ENCODE measurements at regions not wholly inside any gene's neighbourhood (a gene's known extent, or its start where the extent isn't known, plus 50 kb on each side); places are given as distances from the start of the nearest gene placed in this dataset.
"Not testable (repeated sequence)": the region's sequence is repeated elsewhere in the genome, so short reads cannot be mapped to it uniquely, and the experiment has no call there.

- no peak for DNase-seq
Measured at GRCh38 chr7:36040679-36041078, 112.4 kb upstream of the EEPD1 start.

- DNase-seq = no peak
Measured at GRCh38 chr7:36044101-36044892, 108.8 kb upstream of the EEPD1 start.

- no peak for DNase-seq
Measured at GRCh38 chr7:36045326-36045725, 107.7 kb upstream of the EEPD1 start.

GRCh38 chr7:36045830-36046341 is 107.2 kb upstream of the EEPD1 start:
- no peak for DNase-seq

- no peak for DNase-seq
Measured at GRCh38 chr7:36047091-36047658, 105.9 kb upstream of the EEPD1 start.

GRCh38 chr7:36048141-36048901 is 104.7 kb upstream of the EEPD1 start:
- no peak for DNase-seq

GRCh38 chr7:36048902-36049240 is 104.2 kb upstream of the EEPD1 start:
- DNase-seq = no peak

- DNase-seq = no peak
Measured at GRCh38 chr7:36051501-36051900, 101.6 kb upstream of the EEPD1 start.

- no peak for DNase-seq
Measured at GRCh38 chr7:36053589-36053988, 99.5 kb upstream of the EEPD1 start.

- no peak for DNase-seq
Measured at GRCh38 chr7:36054637-36055036, 98.4 kb upstream of the EEPD1 start.

GRCh38 chr7:36055207-36055606 is 97.8 kb upstream of the EEPD1 start:
- DNase-seq = no peak

GRCh38 chr7:36057323-36057722 is 95.7 kb upstream of the EEPD1 start:
- no peak for DNase-seq

- no peak for DNase-seq
Measured at GRCh38 chr7:36058020-36058592, 94.9 kb upstream of the EEPD1 start.

GRCh38 chr7:36060388-36060787 is 92.7 kb upstream of the EEPD1 start:
- DNase-seq = not testable (repeated sequence)

GRCh38 chr7:36062154-36062815 is 90.8 kb upstream of the EEPD1 start:
- no peak for DNase-seq

GRCh38 chr7:36064676-36065075 is 88.4 kb upstream of the EEPD1 start:
- no peak for DNase-seq

- not testable (repeated sequence) for DNase-seq
Measured at GRCh38 chr7:36065563-36066342, 87.3 kb upstream of the EEPD1 start.

- DNase-seq = no peak
Measured at GRCh38 chr7:36066343-36066664, 86.8 kb upstream of the EEPD1 start.

GRCh38 chr7:36070230-36070629 is 82.8 kb upstream of the EEPD1 start:
- DNase-seq = no peak

GRCh38 chr7:36071605-36072004 is 81.4 kb upstream of the EEPD1 start:
- DNase-seq = no peak

- DNase-seq = no peak
Measured at GRCh38 chr7:36072620-36073019, 80.4 kb upstream of the EEPD1 start.

- DNase-seq = no peak
Measured at GRCh38 chr7:36075561-36075960, 77.5 kb upstream of the EEPD1 start.
